Retinal pigment epithelial cell (primary cell): ENCODE measurements at regions not wholly inside any gene's neighbourhood (a gene's known extent, or its start where the extent isn't known, plus 50 kb on each side); places are given as distances from the start of the nearest gene placed in this dataset.

Source experiments
- DNase-seq: peaks from one replicate; pipeline ENCODE4 v3.0.0-alpha.2; 2010; ENCODE audit warnings: low read depth
- H3K4me3 ChIP-seq: 2 replicates; pipeline ENCODE4 v1.5.1; 2011; ENCODE audit warnings: mild to moderate bottlenecking, low read length, control low read depth, moderate library complexity
- CTCF ChIP-seq: conservative IDR thresholded peaks from 2 replicates; pipeline ENCODE4 v1.5.1; 2011; ENCODE audit warnings: low read depth, low read length, control low read depth, inconsistent platforms

- no peak for TF ChIP-seq CTCF
- no peak overlapping the region for H3K4me3 ChIP-seq
- no peak for DNase-seq
Measured at GRCh38 chr2:188884046-188884445, 90.1 kb upstream of the COL3A1 start.

GRCh38 chr2:188884517-188884916 lies 89.7 kb upstream of the COL3A1 start:
- no peak overlapping the region for H3K4me3 ChIP-seq
- no peak for TF ChIP-seq CTCF
- no peak for DNase-seq

DNA sequence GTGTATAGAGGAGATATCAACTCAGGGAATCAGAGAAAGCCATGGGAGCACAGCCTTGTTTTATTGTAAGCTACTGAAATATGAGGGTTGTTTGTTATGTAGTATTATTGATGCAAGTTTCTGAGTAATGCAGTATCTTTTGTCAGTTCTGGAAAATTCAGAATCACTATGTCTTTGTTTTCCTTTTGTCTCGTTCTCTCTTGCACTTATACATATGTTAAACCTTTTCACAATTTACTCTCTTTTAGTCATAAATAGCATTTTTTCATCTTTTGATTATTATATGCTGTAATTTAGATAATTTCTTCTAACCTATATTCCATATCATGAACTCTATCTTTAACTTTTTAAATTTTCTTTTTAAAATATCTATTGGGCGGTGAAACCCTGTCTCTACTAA lies 85.0 kb upstream of the COL3A1 start:
- no peak overlapping the region for H3K4me3 ChIP-seq
- no peak for DNase-seq
- no peak for TF ChIP-seq CTCF

DNA sequence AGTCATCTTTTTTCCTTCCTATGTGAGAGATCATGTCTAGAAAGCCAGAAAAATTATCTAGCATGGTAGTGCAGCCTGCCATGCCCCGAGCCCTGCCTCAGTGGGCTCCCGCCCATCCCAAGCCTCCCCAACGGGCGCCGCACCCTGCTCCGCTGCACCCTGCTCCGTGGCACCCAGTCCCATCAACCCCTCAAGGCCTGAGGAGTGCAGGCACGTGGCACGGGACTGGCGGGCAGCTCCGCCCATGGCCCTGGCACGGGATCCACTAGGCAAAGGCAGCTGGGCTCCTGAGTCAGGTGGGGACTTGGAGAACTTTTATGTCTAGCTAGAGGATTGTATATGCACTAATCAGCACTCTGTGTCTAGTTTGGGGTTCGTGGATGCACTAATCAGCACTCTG lies 83.4 kb upstream of the COL3A1 start:
- TF ChIP-seq CTCF = no peak
- no peak overlapping the region for H3K4me3 ChIP-seq

GRCh38 chr2:188892636-188893035 lies 81.5 kb upstream of the COL3A1 start:
- H3K4me3 ChIP-seq = no peak overlapping the region
- DNase-seq = no peak

More for the DNA sequence above, 83.4 kb upstream of the COL3A1 start:
- DNase-seq = no peak

DNA sequence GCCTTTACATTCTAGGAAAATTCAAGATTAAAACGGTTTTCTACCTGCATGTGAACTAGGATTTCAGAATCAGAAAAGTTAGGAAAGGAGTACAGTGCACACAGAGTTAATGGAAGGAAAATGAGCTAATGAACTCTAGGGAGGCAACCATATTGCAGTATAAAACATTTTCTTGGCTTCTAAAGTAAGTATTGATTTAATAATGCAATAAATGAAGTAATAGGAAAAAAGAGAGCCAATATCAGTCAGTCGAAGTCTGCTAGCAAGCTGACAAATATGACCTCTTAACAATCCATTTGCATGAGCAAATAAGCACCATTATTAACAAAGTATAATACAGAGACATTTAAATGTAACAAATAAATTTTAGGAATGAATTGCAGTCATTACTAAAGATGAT lies 80.2 kb upstream of the COL3A1 start:
- DNase-seq = no peak
- H3K4me3 ChIP-seq = no peak overlapping the region
- TF ChIP-seq CTCF = no peak

More at GRCh38 chr2:188892636-188893035, 81.5 kb upstream of the COL3A1 start:
- no peak for TF ChIP-seq CTCF

- TF ChIP-seq CTCF = no peak
- DNase-seq = no peak
- H3K4me3 ChIP-seq = no peak overlapping the region
Measured at GRCh38 chr2:188894979-188895378, 79.2 kb upstream of the COL3A1 start.
